ENCODE measurements at regions not wholly inside any gene's neighbourhood (a gene's known extent, or its start where the extent isn't known, plus 50 kb on each side); places are given as distances from the start of the nearest gene placed in this dataset.

- Histone ChIP-seq H3K27me3 (ENCODE audit: control insufficient read depth in 2 of 2, insufficient read depth in 2 of 2, low read length in 2 of 2) (no peaks in the 10 kb centered on the region), H3K4me1 (ENCODE audit: control insufficient read depth, extremely low read depth, insufficient read depth, low read length) (no peaks in the 10 kb centered on the region), H3K27ac (ENCODE audit: insufficient read depth, low read depth, low read length) (no peak overlapping the region), H2AFZ (ENCODE audit: low read depth, low read length) (no peak overlapping the region), H3K9me3 (replicated peaks; ENCODE audit: control insufficient read depth, insufficient read depth, low read length) (no peaks in the 10 kb centered on the region), H3K79me2 (ENCODE audit: control insufficient read depth, insufficient read depth, low read length) (no peaks in the 10 kb centered on the region), H3K4me2 (ENCODE audit: insufficient read depth, low read length) (no peak overlapping the region), H3K4me3 (replicated peaks in 1 of 3; ENCODE audit: insufficient read depth in 1 of 3, low read depth in 1 of 3, low read length in 3 of 3) (no peak overlapping the region), H3K9me1 (replicated peaks; ENCODE audit: control insufficient read depth, extremely low read depth, insufficient read depth, low read length) (no peaks in the 10 kb centered on the region), H4K20me1 (replicated peaks; ENCODE audit: control insufficient read depth, extremely low read depth, insufficient read depth, low read length) (no peaks in the 10 kb centered on the region), H3K9ac (replicated peaks; ENCODE audit: extremely low read depth, insufficient read depth, low read length) (no peak overlapping the region), H3K36me3 (ENCODE audit: control insufficient read depth in 2 of 2, extremely low read depth in 1 of 2, insufficient read depth in 2 of 2, low read length in 2 of 2) (no peaks in the 10 kb centered on the region)
- dilution Hi-C loops (cut with MboI; ENCODE audit: extremely low pct_ligation_motif_present, low sequenced_read_pairs) = no loop called here
- no peak for DNase-seq (ENCODE audit: low read depth, low spot score)
- no peak for FAIRE-seq
- ChIA-PET POLR2A (no interaction called here), CTCF (no interaction called here)
- BruUV-seq (replicated peaks) = no TSS peak
- intact Hi-C loops (cut with micrococcal nuclease) = loop anchor here (2.0 kb wide), 1 partner anchor 13 kb away; no protein-coding TSS in a partner anchor
- no peak for TF ChIP-seq MAX (IDR thresholded peaks at IDR 0.05; ENCODE audit: insufficient read depth, insufficient read length)
- TF ChIP-seq POLR2A (IDR thresholded peaks at IDR 0.05; ENCODE audit: low read depth, low read length) = no peak
- TF ChIP-seq CTCF (IDR thresholded peaks at IDR 0.05; ENCODE audit: extremely low read depth in 1 of 2, insufficient read depth in 1 of 2, low read depth in 1 of 2, low read length in 2 of 2) = no peak
- TF ChIP-seq GATA2 (IDR thresholded peaks at IDR 0.05; ENCODE audit: insufficient read depth, insufficient read length, low read depth, low read length) = no peak
- no peak for TF ChIP-seq JUN (IDR thresholded peaks at IDR 0.05; ENCODE audit: borderline replicate concordance, insufficient read depth, insufficient read length, low read depth)
- TF ChIP-seq POLR2AphosphoS5 (IDR thresholded peaks at IDR 0.05; ENCODE audit: insufficient read depth, low read depth, low read length) = no peak
- TF ChIP-seq MYC (IDR thresholded peaks at IDR 0.05; ENCODE audit: low read depth, low read length) = no peak
- no peak for TF ChIP-seq EZH2 (IDR thresholded peaks at IDR 0.05; ENCODE audit: borderline replicate concordance, low read depth, low read length, severe bottlenecking)
- TF ChIP-seq FOS (IDR thresholded peaks at IDR 0.05; ENCODE audit: borderline replicate concordance, insufficient read depth, low read length) = no peak
Observed at GRCh38 chr13:80903911-80904310, 563.0 kb upstream of the SPRY2 start.

Measured in endothelial cell of umbilical vein (primary cell).